ENCODE measurements at regions not wholly inside any gene's neighbourhood (a gene's known extent, or its start where the extent isn't known, plus 50 kb on each side); places are given as distances from the start of the nearest gene placed in this dataset.

DNA sequence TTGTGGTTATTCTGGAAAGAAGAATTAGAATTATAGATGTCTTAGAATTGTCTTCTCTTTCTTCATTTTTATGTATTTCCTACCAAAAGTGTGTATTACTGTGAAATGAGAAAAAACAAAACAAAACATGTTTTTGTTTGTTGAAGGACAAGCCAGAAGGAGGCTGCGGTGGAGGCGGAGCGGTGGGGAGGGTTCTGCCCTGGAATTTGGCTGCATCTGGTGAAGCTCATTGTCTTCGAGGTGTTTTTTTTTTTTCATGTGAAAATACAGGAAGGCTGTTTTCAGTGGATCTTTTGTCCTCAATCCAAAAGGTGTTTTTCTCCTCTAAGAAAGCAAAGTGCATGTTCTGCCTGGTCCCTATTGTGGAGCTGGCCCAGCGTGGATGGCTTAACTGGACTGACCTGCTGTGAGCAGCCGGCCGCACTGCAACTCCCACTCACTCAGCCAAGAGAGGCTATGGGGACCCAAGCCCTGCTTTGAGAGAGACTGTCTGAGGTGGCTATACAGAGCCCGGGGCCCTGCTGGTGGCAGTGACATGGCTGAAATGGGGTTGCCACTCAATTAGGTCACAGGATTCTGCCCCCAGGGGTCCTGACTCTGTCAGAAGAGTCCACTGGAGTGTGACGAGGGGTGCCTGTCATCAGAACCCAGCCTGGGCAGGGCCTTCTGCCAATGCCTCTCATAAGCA is 184.9 kb upstream of the MKI67 start:
- intact Hi-C loops (cut with DNase I; ENCODE audit: low total_unique reads): no loop called here
- Histone ChIP-seq H3K27me3 (no peaks in the 10 kb centered on the region), H3K27ac (no peak overlapping the region), H3K4me3 (no peak overlapping the region), H3K9me3 (no peaks in the 10 kb centered on the region), H3K36me3 (no peaks in the 10 kb centered on the region), H3K4me1 (no peaks in the 10 kb centered on the region)
- DNase-seq: no peak
- no peak for TF ChIP-seq CTCF (IDR thresholded peaks at IDR 0.05)
- TF ChIP-seq POLR2A (IDR thresholded peaks at IDR 0.05): no peak

- no peaks in the 10 kb centered on the region for H3K9me3 ChIP-seq
- no peaks in the 10 kb centered on the region for H3K4me1 ChIP-seq
- intact Hi-C loops (cut with DNase I; ENCODE audit: low total_unique reads): no loop called here
- DNase-seq: no peak
- H3K4me3 ChIP-seq: no peak overlapping the region
- H3K27ac ChIP-seq: no peak overlapping the region
- TF ChIP-seq POLR2A (IDR thresholded peaks at IDR 0.05) (no peak), CTCF (IDR thresholded peaks at IDR 0.05) (no peak)
- H3K27me3 ChIP-seq: no peaks in the 10 kb centered on the region
- H3K36me3 ChIP-seq: no peaks in the 10 kb centered on the region
Observed at GRCh38 chr10:128312250-128312649, 186.0 kb upstream of the MKI67 start.

DNA sequence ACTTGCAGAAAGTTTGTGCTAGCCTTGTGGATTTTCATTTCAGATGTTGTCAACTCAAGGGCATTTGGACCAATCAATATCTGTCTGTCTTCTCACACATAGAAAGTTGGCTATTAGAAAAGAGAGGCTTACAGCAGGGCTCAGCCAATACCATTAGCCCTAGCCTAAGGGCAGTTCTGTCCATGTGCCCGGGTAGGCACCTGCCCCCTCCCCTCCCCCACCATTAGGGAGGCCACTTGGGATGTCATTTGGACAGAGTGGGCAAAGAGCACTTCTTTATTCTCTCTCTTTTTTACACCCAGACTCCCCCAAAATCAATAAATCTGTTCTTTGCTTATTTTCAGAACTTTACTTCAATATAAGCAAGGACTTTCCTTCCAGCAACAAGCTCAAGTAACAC is 188.5 kb upstream of the MKI67 start:
- no peaks in the 10 kb centered on the region for H3K9me3 ChIP-seq
- no peak overlapping the region for H3K4me3 ChIP-seq
- H3K27ac ChIP-seq: no peak overlapping the region
- no peaks in the 10 kb centered on the region for H3K36me3 ChIP-seq
- intact Hi-C loops (cut with DNase I; ENCODE audit: low total_unique reads): no loop called here
- no peaks in the 10 kb centered on the region for H3K4me1 ChIP-seq
- DNase-seq: no peak
- no peaks in the 10 kb centered on the region for H3K27me3 ChIP-seq
- TF ChIP-seq POLR2A (IDR thresholded peaks at IDR 0.05) (no peak), CTCF (IDR thresholded peaks at IDR 0.05) (no peak)

DNA sequence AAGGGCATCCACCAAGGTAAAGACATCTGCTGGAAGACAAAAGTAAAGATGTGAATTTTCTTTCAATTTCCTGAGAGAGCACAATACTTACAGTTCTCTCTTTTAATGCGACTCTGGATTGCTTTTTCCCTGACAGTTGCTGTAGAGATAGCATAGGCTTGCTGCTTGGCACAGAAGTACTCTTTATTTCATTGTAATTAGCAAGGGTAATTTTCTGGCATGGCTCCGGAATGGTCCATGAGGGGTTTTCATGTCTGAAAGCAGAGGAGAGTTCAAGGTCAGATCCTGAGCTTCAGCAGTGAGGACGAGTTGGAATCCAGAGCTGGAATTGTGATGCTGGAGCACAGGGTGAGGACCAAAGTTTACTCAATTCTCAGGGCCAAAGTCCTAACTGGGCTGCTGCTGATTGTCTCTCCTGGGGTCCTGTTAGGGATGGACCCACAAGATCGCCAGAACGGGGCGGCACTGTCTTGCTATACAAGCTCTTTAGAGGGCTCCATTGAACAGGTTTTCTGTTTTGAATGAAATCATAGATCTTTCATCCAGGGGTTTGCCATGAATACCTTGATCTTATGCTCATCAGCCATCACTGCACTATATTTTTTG is 190.0 kb upstream of the MKI67 start:
- H3K27ac ChIP-seq: no peak overlapping the region
- no peaks in the 10 kb centered on the region for H3K27me3 ChIP-seq
- DNase-seq: no peak
- H3K9me3 ChIP-seq: no peaks in the 10 kb centered on the region
- H3K4me1 ChIP-seq: no peaks in the 10 kb centered on the region
- intact Hi-C loops (cut with DNase I; ENCODE audit: low total_unique reads): no loop called here
- TF ChIP-seq CTCF (IDR thresholded peaks at IDR 0.05) (no peak), POLR2A (IDR thresholded peaks at IDR 0.05) (no peak)
- H3K36me3 ChIP-seq: no peaks in the 10 kb centered on the region
- no peak overlapping the region for H3K4me3 ChIP-seq

GRCh38 chr10:128316925-128317324 is 190.7 kb upstream of the MKI67 start:
- H3K36me3 ChIP-seq: no peaks in the 10 kb centered on the region
- no peak overlapping the region for H3K27ac ChIP-seq
- intact Hi-C loops (cut with DNase I; ENCODE audit: low total_unique reads): no loop called here
- H3K4me1 ChIP-seq: no peaks in the 10 kb centered on the region
- no peaks in the 10 kb centered on the region for H3K9me3 ChIP-seq
- DNase-seq: no peak
- TF ChIP-seq CTCF (IDR thresholded peaks at IDR 0.05) (no peak), POLR2A (IDR thresholded peaks at IDR 0.05) (no peak)
- H3K27me3 ChIP-seq: no peaks in the 10 kb centered on the region
- no peak overlapping the region for H3K4me3 ChIP-seq

All from uterus (tissue), 3 donors.